HUES6 (cell line): ENCODE measurements at regions not wholly inside any gene's neighbourhood (a gene's known extent, or its start where the extent isn't known, plus 50 kb on each side); places are given as distances from the start of the nearest gene placed in this dataset.
"Not testable (repeated sequence)": the region's sequence is repeated elsewhere in the genome, so short reads cannot be mapped to it uniquely, and the experiment has no call there.

Source experiments
- H3K27ac ChIP-seq: 2 replicates; pipeline ENCODE4 v1.7.0; 2013; ENCODE audit warnings: low read depth, mild to moderate bottlenecking, low read length, inconsistent platforms
- H3K27me3 ChIP-seq: 2 replicates; pipeline ENCODE4 v1.6.1; 2013; ENCODE audit warnings: low read length; ENCODE audit not compliant: control insufficient read depth, insufficient read depth
- H3K36me3 ChIP-seq: 2 replicates; pipeline ENCODE4 v1.6.1; 2013; ENCODE audit warnings: low read length; ENCODE audit not compliant: control insufficient read depth, insufficient read depth
- H3K4me1 ChIP-seq: 2 replicates; pipeline ENCODE4 v1.6.1; 2013; ENCODE audit warnings: low read length; ENCODE audit not compliant: control insufficient read depth, insufficient read depth
- H3K4me3 ChIP-seq: 2 replicates; pipeline ENCODE4 v1.5.1; 2013; ENCODE audit warnings: low read depth, low read length
- H3K9ac ChIP-seq: one replicate; pipeline ENCODE4 v1.6.1; 2013; ENCODE audit warnings: mild to moderate bottlenecking, low read length
- H3K9me3 ChIP-seq: 2 replicates; pipeline ENCODE4 v1.6.1; 2013; ENCODE audit warnings: low read depth, low read length; ENCODE audit not compliant: control insufficient read depth, insufficient read depth

- Histone ChIP-seq H3K9ac (no peak overlapping the region), H3K9me3 (no peaks in the 10 kb centered on the region), H3K4me1 (no peaks in the 10 kb centered on the region), H3K36me3 (no peaks in the 10 kb centered on the region), H3K4me3 (no peak overlapping the region), H3K27ac (no peak overlapping the region), H3K27me3 (no peaks in the 10 kb centered on the region)
These were observed 906.7 kb downstream of the IGSF11 start for GRCh38 chr3:118127992-118128391.

DNA sequence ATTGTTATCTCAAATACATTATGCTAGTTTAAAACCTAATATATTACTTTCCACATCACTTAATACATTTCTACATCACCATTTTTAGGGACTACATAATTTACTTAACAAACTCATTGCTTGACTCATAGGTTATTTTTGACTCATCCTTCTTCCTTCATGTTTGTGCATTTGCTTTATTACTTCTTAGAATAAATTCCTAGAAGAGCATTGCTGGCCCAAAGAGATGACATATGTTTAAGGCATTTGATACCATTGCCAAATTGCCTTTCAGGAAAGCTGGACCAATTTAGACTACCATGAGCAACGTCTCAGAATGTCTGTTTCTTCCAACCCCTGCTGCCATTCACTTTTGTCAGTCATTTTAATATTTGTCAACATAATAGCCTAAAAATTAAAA lies 905.8 kb downstream of the IGSF11 start:
- Histone ChIP-seq H3K4me1 (no peaks in the 10 kb centered on the region), H3K27me3 (no peaks in the 10 kb centered on the region), H3K4me3 (no peak overlapping the region), H3K27ac (no peak overlapping the region), H3K36me3 (no peaks in the 10 kb centered on the region), H3K9me3 (no peaks in the 10 kb centered on the region), H3K9ac (no peak overlapping the region)

DNA sequence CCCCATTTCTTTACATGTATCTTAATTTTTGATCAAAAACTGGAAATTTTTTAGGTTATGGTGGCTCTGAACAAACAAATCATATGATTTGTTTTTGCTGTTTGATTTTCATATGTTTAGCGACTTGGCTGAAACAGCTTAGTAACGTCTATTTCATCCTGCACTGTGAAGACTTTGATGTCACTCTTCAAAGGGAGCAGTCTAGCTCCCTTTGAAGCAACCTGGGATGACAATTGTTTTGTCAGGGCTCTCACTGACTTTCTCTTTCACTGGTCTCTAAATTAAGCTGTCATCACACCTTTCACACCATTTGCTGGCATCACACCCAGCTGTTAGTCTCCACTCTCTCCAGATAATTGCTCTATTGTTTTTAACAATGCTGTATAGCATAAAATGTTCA lies 896.9 kb downstream of the IGSF11 start:
- Histone ChIP-seq H3K9me3 (0 out of 2 replicates have a peak, but pooled peaks cover 2% of the 10 kb centered on the region), H3K4me1 (no peaks in the 10 kb centered on the region), H3K36me3 (no peaks in the 10 kb centered on the region), H3K27ac (no peak overlapping the region), H3K4me3 (no peak overlapping the region), H3K27me3 (no peaks in the 10 kb centered on the region), H3K9ac (no peak overlapping the region)

- H3K4me1 ChIP-seq, result peaks cover 10% of the 10 kb centered on the region
- no peak overlapping the region for H3K27ac ChIP-seq
- H3K9me3 ChIP-seq, result no peaks in the 10 kb centered on the region
- no peaks in the 10 kb centered on the region for H3K36me3 ChIP-seq
- H3K4me3 ChIP-seq, result no peak overlapping the region
- no peak overlapping the region for H3K9ac ChIP-seq
- H3K27me3 ChIP-seq, result no peaks in the 10 kb centered on the region
These were observed 889.7 kb downstream of the IGSF11 start for GRCh38 chr3:118144919-118145318.

DNA sequence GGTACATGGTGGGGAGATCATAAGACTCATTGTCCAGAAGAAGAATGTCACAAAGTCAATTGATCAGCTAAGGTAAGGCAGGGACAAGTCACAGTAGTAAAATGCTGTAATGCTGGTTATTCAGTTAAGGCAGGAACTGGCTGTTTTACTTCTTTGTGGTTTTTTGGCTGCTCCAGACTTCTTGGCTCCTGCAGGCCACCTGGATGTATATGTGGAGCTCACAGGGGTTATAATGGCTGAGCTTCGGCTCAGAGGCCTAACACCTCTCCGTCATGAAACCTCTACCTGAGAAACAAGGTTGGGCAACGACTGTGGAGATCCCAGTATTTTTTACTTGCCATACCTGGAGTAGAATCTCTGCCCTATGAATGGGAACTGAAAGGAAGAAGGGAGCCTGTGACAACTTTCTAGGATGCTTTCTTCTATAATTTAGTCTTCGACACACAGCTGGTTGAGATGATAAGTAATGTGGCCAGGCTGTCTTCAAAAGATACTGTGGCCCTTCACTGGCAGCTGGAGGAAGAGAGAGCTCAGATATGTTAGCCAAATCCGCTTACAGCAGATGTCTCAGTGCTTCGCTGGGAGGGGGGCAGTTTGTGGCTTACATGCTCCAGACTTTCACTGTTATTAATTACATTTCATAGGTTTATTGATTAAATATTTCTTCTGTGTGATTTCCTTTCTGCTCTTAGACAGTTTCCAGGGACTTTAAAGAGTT lies 887.8 kb downstream of the IGSF11 start:
- peaks cover 10% of the 10 kb centered on the region for H3K4me1 ChIP-seq
- H3K9ac ChIP-seq, result no peak overlapping the region
- H3K27me3 ChIP-seq, result no peaks in the 10 kb centered on the region
- H3K27ac ChIP-seq, result no peak overlapping the region
- peaks cover 4% of the 10 kb centered on the region; the same call in 1 of the 2 replicates for H3K9me3 ChIP-seq
- no peak overlapping the region for H3K4me3 ChIP-seq
- no peaks in the 10 kb centered on the region for H3K36me3 ChIP-seq

- Histone ChIP-seq H3K4me1 (no peaks in the 10 kb centered on the region), H3K27me3 (no peaks in the 10 kb centered on the region), H3K4me3 (no peak overlapping the region), H3K27ac (no peak overlapping the region), H3K9ac (no peak overlapping the region), H3K36me3 (no peaks in the 10 kb centered on the region), H3K9me3 (peaks cover 10% of the 10 kb centered on the region; the same call in 1 of the 2 replicates)
These were observed 883.5 kb downstream of the IGSF11 start for GRCh38 chr3:118151164-118151563.

DNA sequence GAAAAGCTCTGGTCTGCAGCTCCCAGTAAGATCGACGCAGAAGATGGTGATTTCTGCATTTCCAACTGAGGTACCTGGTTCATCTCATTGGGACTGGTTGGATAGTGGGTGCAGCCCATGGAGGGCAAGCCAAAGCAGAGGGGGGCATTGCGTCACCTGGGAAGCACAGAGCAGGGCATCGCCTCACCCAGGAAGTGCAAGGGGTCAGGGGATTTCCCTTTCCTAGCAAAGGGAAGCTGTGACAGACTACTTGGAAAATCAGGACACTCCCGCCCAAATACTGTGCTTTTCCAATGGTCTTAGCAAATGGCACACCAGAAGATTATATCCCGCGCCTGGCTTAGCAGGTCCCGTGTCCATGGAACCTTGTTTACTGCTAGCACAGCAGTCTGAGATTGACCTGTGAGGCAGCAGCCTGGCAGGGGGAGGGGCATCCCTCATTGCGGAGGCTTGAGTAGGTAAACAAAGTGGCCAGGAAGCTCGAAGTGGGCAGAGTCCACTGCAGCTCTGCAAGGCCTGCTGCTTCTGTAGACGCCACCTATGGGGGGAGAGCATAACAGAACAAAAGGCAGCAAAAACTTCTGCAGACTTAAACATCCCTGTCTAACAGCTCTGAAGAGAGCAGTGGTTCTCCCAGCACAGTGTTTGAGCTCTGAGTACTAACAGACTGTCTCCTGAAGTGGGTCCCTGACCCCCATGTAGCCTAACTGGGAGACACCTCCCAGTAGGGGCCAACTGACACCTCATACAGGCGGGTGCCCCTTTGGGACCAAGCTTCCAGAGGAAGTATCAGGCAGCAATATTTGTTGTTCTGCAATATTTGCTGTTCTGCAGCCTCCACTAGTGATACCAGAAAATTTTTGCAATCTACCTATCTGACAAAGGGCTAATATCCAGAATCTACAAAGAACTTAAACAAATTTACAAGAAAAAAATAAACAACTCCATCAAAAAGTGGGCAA lies 871.7 kb downstream of the IGSF11 start:
- peaks cover 10% of the 10 kb centered on the region for H3K9me3 ChIP-seq
- not testable (repeated sequence) for H3K9ac ChIP-seq, H3K27ac ChIP-seq, H3K36me3 ChIP-seq, H3K4me3 ChIP-seq, H3K27me3 ChIP-seq, H3K4me1 ChIP-seq

DNA sequence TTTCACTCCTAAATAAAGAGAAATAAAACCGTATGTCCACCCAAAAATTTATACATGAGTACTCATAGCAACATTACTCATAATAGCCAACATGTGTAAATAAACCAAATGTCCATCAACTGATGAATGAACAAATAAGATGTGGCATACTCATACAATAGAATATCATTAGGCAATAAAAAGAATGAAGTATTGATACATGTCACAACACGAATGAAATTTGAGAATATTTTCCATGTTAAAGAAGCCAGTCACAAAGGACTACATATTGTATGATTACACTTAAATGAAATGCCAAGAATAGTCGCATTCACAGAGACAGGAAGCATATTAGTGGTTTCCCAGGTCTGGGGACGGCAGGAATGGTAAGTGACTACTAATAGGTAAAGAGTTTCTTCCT lies 869.2 kb downstream of the IGSF11 start:
- Histone ChIP-seq H3K27me3 (no peaks in the 10 kb centered on the region), H3K4me3 (no peak overlapping the region), H3K4me1 (no peaks in the 10 kb centered on the region), H3K36me3 (no peaks in the 10 kb centered on the region), H3K27ac (no peak overlapping the region), H3K9ac (no peak overlapping the region), H3K9me3 (peaks cover 10% of the 10 kb centered on the region)

GRCh38 chr3:118167571-118167970 lies 867.1 kb downstream of the IGSF11 start:
- H3K27me3 ChIP-seq, result no peaks in the 10 kb centered on the region

GRCh38 chr3:118168175-118168574 lies 866.5 kb downstream of the IGSF11 start:
- no peak overlapping the region for H3K9ac ChIP-seq
- H3K4me3 ChIP-seq, result no peak overlapping the region
- no peaks in the 10 kb centered on the region; the same call in 1 of the 2 replicates for H3K9me3 ChIP-seq
- H3K4me1 ChIP-seq, result no peaks in the 10 kb centered on the region
- H3K27me3 ChIP-seq, result no peaks in the 10 kb centered on the region
- no peaks in the 10 kb centered on the region for H3K36me3 ChIP-seq
- no peak overlapping the region for H3K27ac ChIP-seq

More at GRCh38 chr3:118167571-118167970, 867.1 kb downstream of the IGSF11 start:
- H3K4me3 ChIP-seq, result no peak overlapping the region
- peaks cover 5% of the 10 kb centered on the region; the same call in 1 of the 2 replicates for H3K9me3 ChIP-seq
- H3K27ac ChIP-seq, result no peak overlapping the region
- no peaks in the 10 kb centered on the region for H3K4me1 ChIP-seq
- no peaks in the 10 kb centered on the region for H3K36me3 ChIP-seq
- no peak overlapping the region for H3K9ac ChIP-seq
